BLaER1 (cell line): ENCODE measurements at regions not wholly inside any gene's neighbourhood (a gene's known extent, or its start where the extent isn't known, plus 50 kb on each side); places are given as distances from the start of the nearest gene placed in this dataset.

Experiments used
- H3K27ac ChIP-seq: shearing (Covaris generic); formaldehyde crosslinking; 2 replicates; pipeline ENCODE4 v1.8.1; 2022
- H3K27me3 ChIP-seq: shearing (Covaris generic); formaldehyde crosslinking; 2 replicates; pipeline ENCODE4 v1.8.1; 2022
- H3K36me3 ChIP-seq: shearing (Covaris generic); formaldehyde crosslinking; 2 replicates; pipeline ENCODE4 v1.8.1; 2022
- H3K4me1 ChIP-seq: shearing (Covaris generic); formaldehyde crosslinking; 2 replicates; pipeline ENCODE4 v1.8.1; 2022
- H3K4me2 ChIP-seq: shearing (Covaris generic); formaldehyde crosslinking; 2 replicates; pipeline ENCODE4 v1.8.1; 2022
- H3K4me3 ChIP-seq: shearing (Covaris generic); formaldehyde crosslinking; 2 replicates; pipeline ENCODE4 v1.8.1; 2022
- H3K9ac ChIP-seq: shearing (Covaris generic); formaldehyde crosslinking; 2 replicates; pipeline ENCODE4 v1.8.1; 2022
- H3K9me3 ChIP-seq: shearing (Covaris generic); formaldehyde crosslinking; 2 replicates; pipeline ENCODE4 v1.8.1; 2022
- H4K20me1 ChIP-seq: shearing (Covaris generic); formaldehyde crosslinking; 2 replicates; pipeline ENCODE4 v1.8.1; 2022
- Cebpa-rat ChIP-seq: shearing (Covaris generic); IDR thresholded peaks from 2 replicates; pipeline ENCODE4 v1.8.1; 2022

GRCh38 chr3:135349254-135349948 is 554.3 kb downstream of the EPHB1 start:
- TF ChIP-seq Cebpa-rat: no peak
- H4K20me1 ChIP-seq: no peaks in the 10 kb centered on the region
- H3K9ac ChIP-seq: no peak overlapping the region
- H3K9me3 ChIP-seq: no peaks in the 10 kb centered on the region
- no peaks in the 10 kb centered on the region for H3K4me1 ChIP-seq
- H3K4me3 ChIP-seq: no peak overlapping the region
- H3K27ac ChIP-seq: no peak overlapping the region
- H3K36me3 ChIP-seq: no peaks in the 10 kb centered on the region
- no peaks in the 10 kb centered on the region for H3K27me3 ChIP-seq
- H3K4me2 ChIP-seq: no peak overlapping the region

- H3K27me3 ChIP-seq: no peaks in the 10 kb centered on the region
- no peak for TF ChIP-seq Cebpa-rat
- H3K36me3 ChIP-seq: no peaks in the 10 kb centered on the region
- no peaks in the 10 kb centered on the region for H4K20me1 ChIP-seq
- no peak overlapping the region for H3K9ac ChIP-seq
- no peak overlapping the region for H3K27ac ChIP-seq
- no peaks in the 10 kb centered on the region; the same call in 1 of the 2 replicates for H3K9me3 ChIP-seq
- H3K4me1 ChIP-seq: no peaks in the 10 kb centered on the region
- H3K4me2 ChIP-seq: no peak overlapping the region
- H3K4me3 ChIP-seq: no peak overlapping the region
Observed at GRCh38 chr3:135352213-135352612, 557.2 kb downstream of the EPHB1 start.

GRCh38 chr3:135362889-135363288 is 567.8 kb downstream of the EPHB1 start:
- Histone ChIP-seq H3K4me3 (no peak overlapping the region), H3K27ac (no peak overlapping the region), H3K36me3 (no peaks in the 10 kb centered on the region), H3K4me2 (no peak overlapping the region), H4K20me1 (no peaks in the 10 kb centered on the region), H3K4me1 (no peaks in the 10 kb centered on the region), H3K27me3 (no peaks in the 10 kb centered on the region), H3K9ac (no peak overlapping the region), H3K9me3 (no peaks in the 10 kb centered on the region)
- no peak for TF ChIP-seq Cebpa-rat

GRCh38 chr3:135364676-135365075 is 569.6 kb downstream of the EPHB1 start:
- H3K27ac ChIP-seq: no peak overlapping the region
- no peaks in the 10 kb centered on the region for H4K20me1 ChIP-seq
- H3K4me1 ChIP-seq: no peaks in the 10 kb centered on the region
- no peaks in the 10 kb centered on the region for H3K36me3 ChIP-seq
- H3K9ac ChIP-seq: no peak overlapping the region
- no peak overlapping the region for H3K4me3 ChIP-seq
- no peaks in the 10 kb centered on the region for H3K27me3 ChIP-seq
- H3K4me2 ChIP-seq: no peak overlapping the region
- TF ChIP-seq Cebpa-rat: no peak
- H3K9me3 ChIP-seq: no peaks in the 10 kb centered on the region

GRCh38 chr3:135366816-135367215 is 571.8 kb downstream of the EPHB1 start:
- Histone ChIP-seq H3K4me3 (no peak overlapping the region), H3K27me3 (no peaks in the 10 kb centered on the region), H3K36me3 (no peaks in the 10 kb centered on the region), H4K20me1 (no peaks in the 10 kb centered on the region), H3K9ac (no peak overlapping the region), H3K4me1 (no peaks in the 10 kb centered on the region), H3K27ac (no peak overlapping the region), H3K9me3 (no peaks in the 10 kb centered on the region), H3K4me2 (no peak overlapping the region)
- TF ChIP-seq Cebpa-rat: no peak

GRCh38 chr3:135368316-135368715 is 573.3 kb downstream of the EPHB1 start:
- TF ChIP-seq Cebpa-rat: no peak
- no peaks in the 10 kb centered on the region for H4K20me1 ChIP-seq
- no peaks in the 10 kb centered on the region for H3K27me3 ChIP-seq
- no peaks in the 10 kb centered on the region for H3K4me1 ChIP-seq
- H3K4me2 ChIP-seq: no peak overlapping the region
- H3K27ac ChIP-seq: no peak overlapping the region
- no peaks in the 10 kb centered on the region for H3K36me3 ChIP-seq
- no peak overlapping the region for H3K9ac ChIP-seq
- H3K4me3 ChIP-seq: no peak overlapping the region
- no peaks in the 10 kb centered on the region for H3K9me3 ChIP-seq

GRCh38 chr3:135368781-135369180 is 573.7 kb downstream of the EPHB1 start:
- H4K20me1 ChIP-seq: no peaks in the 10 kb centered on the region
- no peak for TF ChIP-seq Cebpa-rat
- no peak overlapping the region for H3K4me3 ChIP-seq
- H3K9ac ChIP-seq: no peak overlapping the region
- no peaks in the 10 kb centered on the region for H3K27me3 ChIP-seq
- H3K4me1 ChIP-seq: no peaks in the 10 kb centered on the region
- no peaks in the 10 kb centered on the region for H3K36me3 ChIP-seq
- no peak overlapping the region for H3K27ac ChIP-seq
- no peak overlapping the region for H3K4me2 ChIP-seq
- no peaks in the 10 kb centered on the region for H3K9me3 ChIP-seq

GRCh38 chr3:135374571-135374970 is 579.5 kb downstream of the EPHB1 start:
- no peak overlapping the region for H3K27ac ChIP-seq
- H3K36me3 ChIP-seq: no peaks in the 10 kb centered on the region
- H3K4me2 ChIP-seq: no peak overlapping the region
- TF ChIP-seq Cebpa-rat: no peak
- H3K4me3 ChIP-seq: no peak overlapping the region
- H3K4me1 ChIP-seq: no peaks in the 10 kb centered on the region
- no peaks in the 10 kb centered on the region for H3K27me3 ChIP-seq
- no peak overlapping the region for H3K9ac ChIP-seq
- no peaks in the 10 kb centered on the region for H3K9me3 ChIP-seq
- H4K20me1 ChIP-seq: no peaks in the 10 kb centered on the region

- Histone ChIP-seq H4K20me1 (no peaks in the 10 kb centered on the region), H3K4me2 (no peak overlapping the region), H3K27me3 (no peaks in the 10 kb centered on the region), H3K4me3 (no peak overlapping the region), H3K9ac (no peak overlapping the region), H3K36me3 (no peaks in the 10 kb centered on the region), H3K4me1 (peaks cover 5% of the 10 kb centered on the region; the same call in 1 of the 2 replicates), H3K27ac (no peak overlapping the region), H3K9me3 (no peaks in the 10 kb centered on the region)
- TF ChIP-seq Cebpa-rat: no peak
Observed at GRCh38 chr3:135382188-135382587, 583.3 kb upstream of the PPP2R3A start.

GRCh38 chr3:135382621-135383020 is 582.9 kb upstream of the PPP2R3A start:
- TF ChIP-seq Cebpa-rat: no peak
- no peaks in the 10 kb centered on the region for H3K36me3 ChIP-seq
- peaks cover 5% of the 10 kb centered on the region; the same call in 1 of the 2 replicates for H3K4me1 ChIP-seq
- H3K9me3 ChIP-seq: no peaks in the 10 kb centered on the region
- no peak overlapping the region for H3K4me3 ChIP-seq
- no peaks in the 10 kb centered on the region for H3K27me3 ChIP-seq
- no peak overlapping the region for H3K4me2 ChIP-seq
- no peak overlapping the region for H3K27ac ChIP-seq
- no peak overlapping the region for H3K9ac ChIP-seq
- no peaks in the 10 kb centered on the region for H4K20me1 ChIP-seq

- no peaks in the 10 kb centered on the region for H3K9me3 ChIP-seq
- no peak overlapping the region for H3K27ac ChIP-seq
- H3K4me1 ChIP-seq: peaks cover 5% of the 10 kb centered on the region; the same call in 1 of the 2 replicates
- no peak overlapping the region for H3K4me2 ChIP-seq
- no peaks in the 10 kb centered on the region for H3K27me3 ChIP-seq
- H4K20me1 ChIP-seq: no peaks in the 10 kb centered on the region
- H3K9ac ChIP-seq: no peak overlapping the region
- H3K36me3 ChIP-seq: no peaks in the 10 kb centered on the region
- TF ChIP-seq Cebpa-rat: no peak
- H3K4me3 ChIP-seq: no peak overlapping the region
Observed at GRCh38 chr3:135383301-135383700, 582.2 kb upstream of the PPP2R3A start.
